Cardiac fibroblast (primary cell): ENCODE measurements at regions not wholly inside any gene's neighbourhood (a gene's known extent, or its start where the extent isn't known, plus 50 kb on each side); places are given as distances from the start of the nearest gene placed in this dataset.
A peak's percentile ranks its signal among the peaks of the same experiment; 100 is the strongest.

Source experiments
- DNase-seq, 2 donors: peaks; one replicate each; pipeline versions ENCODE4 v3.0.0 to v3.0.0-alpha.2; 2010; ENCODE audit warnings: low read depth in 2 of 2
- H3K4me3 ChIP-seq, 2 donors: replicated peaks in 1 of 2; 1 replicate in 1 of 2; 2 replicates in 1 of 2; pipeline ENCODE4 v1.5.1; 2011; ENCODE audit warnings: low read depth in 2 of 2, low read length in 2 of 2, mild to moderate bottlenecking in 2 of 2, moderate library complexity in 1 of 2
- TF ChIP-seq, protein P1 (sequence below): IDR thresholded peaks from one replicate; pipeline ENCODE4 v1.5.1; 2011; ENCODE audit warnings: low read depth, mild to moderate bottlenecking, low read length, inconsistent platforms

DNA sequence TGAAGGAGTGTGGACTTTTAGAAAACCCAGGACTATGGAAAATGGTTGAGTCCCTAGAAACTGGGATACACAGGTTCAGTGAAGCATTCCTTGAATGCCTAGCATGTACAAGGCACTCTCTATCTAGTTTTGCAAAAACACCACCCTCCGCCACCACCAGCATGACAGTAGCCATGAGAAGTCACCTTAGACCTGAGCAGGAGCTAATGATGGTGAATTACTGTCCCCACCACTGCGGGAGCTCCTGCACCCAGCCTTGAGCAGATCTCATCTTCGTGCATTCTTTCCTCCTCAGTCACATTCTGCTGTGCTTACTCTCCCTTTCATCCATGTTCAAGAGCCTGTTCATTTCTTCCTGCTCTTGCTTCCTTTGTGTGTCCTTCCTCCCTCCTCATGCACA lies 86.2 kb upstream of the ZNF516 start:
- TF ChIP-seq, protein P1, sequence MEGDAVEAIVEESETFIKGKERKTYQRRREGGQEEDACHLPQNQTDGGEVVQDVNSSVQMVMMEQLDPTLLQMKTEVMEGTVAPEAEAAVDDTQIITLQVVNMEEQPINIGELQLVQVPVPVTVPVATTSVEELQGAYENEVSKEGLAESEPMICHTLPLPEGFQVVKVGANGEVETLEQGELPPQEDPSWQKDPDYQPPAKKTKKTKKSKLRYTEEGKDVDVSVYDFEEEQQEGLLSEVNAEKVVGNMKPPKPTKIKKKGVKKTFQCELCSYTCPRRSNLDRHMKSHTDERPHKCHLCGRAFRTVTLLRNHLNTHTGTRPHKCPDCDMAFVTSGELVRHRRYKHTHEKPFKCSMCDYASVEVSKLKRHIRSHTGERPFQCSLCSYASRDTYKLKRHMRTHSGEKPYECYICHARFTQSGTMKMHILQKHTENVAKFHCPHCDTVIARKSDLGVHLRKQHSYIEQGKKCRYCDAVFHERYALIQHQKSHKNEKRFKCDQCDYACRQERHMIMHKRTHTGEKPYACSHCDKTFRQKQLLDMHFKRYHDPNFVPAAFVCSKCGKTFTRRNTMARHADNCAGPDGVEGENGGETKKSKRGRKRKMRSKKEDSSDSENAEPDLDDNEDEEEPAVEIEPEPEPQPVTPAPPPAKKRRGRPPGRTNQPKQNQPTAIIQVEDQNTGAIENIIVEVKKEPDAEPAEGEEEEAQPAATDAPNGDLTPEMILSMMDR, result no peak
- H3K4me3 ChIP-seq, result no peak overlapping the region

DNA sequence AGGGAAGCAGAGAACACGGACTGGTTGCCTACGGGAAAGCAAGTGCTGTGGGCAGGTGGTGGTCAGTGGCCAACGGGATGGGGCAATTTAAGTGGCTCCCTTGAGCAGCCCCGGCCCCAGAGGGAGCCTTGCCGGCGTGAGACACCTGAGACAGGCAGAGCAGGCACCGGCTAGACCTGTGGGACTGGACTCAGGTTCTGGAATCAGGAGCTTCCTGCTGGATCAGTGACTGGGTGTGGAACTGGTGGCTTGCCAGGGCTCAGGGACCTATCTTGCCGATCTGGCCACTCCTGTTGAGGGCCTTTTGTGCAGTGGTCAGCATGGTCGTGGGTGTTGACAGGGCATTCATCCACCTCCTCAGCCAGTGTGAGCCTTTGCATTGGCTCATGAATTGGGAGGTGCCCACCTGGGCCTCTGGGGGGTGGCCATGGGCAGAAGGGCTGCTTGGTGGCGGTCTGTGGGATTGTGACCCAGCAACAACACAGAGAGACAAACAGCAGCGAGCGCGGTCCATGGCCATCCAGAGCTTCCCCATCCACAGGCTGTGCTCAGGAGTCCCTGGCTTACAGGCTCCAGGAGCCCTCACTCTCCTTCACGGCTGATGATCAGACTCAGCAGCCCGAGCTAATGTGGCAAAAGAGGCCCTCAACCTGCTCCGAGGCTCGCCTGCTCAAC lies 85.4 kb upstream of the ZNF516 start:
- H3K4me3 ChIP-seq, result no peak overlapping the region
- TF ChIP-seq, protein P1, result no peak
- no peak for DNase-seq

More for the DNA sequence above, 86.2 kb upstream of the ZNF516 start:
- DNase-seq, result no peak

DNA sequence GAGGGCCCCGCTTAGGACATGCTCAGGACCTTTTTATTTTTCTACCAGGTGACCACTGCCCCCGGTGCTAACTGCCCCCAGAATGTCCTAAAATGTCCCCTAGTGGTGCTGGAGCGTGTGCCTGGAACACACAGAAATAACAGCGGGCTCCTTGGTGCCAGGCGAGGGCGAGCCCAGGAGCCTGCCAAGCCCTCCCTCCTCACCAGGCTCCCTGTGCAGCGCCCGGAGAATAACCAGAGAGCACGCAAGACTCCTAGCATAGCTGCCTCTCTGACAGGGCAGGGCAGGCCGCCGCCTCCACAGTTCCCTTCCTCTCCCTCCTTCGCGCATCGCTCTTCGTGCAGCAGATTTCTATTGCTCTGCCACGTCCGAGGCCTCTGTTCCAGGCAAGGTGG lies 84.3 kb upstream of the ZNF516 start:
- no peak overlapping the region for H3K4me3 ChIP-seq
- DNase-seq, result no peak
- TF ChIP-seq, protein P1, result no peak

DNA sequence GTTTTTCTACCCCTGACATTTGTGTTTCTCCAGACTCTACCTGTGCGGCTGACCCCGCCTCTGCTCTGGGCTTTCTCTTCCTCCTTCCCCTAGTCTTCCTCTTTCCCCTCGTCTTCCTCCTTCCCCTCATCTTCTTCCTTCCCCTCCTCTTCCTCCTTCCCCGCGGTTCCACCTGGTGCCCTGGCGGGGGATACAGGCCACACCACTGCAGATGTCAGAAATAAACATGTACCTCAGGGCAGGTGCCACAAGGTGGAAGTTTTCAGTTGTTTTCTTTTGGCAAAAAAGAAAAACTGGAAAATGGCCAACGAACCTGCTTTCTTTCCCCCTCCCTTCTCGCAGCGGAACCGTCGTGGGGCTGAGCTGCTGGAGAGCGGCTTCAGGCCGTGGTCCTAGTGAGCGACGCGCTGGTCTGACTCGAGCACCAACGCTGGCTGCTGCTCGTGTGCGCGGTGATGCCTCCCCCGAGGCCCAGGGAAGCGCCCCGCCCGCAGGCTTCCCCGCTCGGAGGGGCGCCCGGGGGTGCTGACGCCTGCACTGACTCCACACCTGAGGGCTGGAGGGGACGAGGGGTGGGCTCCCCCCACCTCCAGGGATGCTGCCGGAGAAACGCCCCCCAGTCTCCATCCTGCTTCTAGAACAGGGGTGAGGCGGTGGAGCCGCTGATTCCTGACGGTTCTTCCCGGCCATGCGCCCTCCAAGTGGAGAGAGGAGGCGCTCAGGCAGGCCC lies 83.7 kb upstream of the ZNF516 start:
- H3K4me3 ChIP-seq, result no peak overlapping the region
- TF ChIP-seq, protein P1, result no peak

DNA sequence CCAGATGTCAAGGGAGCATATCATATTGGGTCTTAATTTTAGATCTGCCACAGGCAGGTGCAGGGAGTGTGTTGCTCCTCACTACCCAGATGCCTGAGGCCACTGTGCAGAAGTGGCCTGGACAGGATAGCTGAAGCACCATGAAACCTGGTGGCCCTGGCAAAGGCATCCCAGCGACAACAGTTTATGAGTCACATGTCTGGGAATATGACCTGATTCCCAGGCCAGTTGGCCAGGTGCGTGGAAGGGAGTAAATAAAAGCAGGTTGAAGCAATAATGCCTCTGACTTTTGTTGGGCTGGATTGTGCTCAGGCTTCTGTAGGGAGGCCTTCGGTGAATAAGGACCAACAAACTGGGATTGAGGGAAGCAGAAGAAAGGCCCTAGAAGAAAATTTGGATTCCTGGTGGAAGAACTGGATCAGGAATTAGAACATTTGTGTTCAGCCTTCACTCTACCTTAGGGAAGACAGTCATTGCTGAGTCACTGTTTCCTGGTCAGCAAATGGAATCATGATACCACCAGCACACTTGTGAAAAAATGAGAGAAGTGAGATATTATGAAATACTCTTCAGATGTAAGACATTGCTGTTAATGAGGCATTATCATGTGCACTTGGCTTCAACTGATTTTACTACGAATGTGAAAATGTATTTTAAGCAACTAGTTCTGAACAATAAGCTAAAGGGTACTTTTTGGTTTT lies 78.4 kb upstream of the ZNF516 start:
- TF ChIP-seq, protein P1, result no peak
- no peak overlapping the region for H3K4me3 ChIP-seq
- DNase-seq, result peak; percentile 65 to 74

More for the DNA sequence above, 83.7 kb upstream of the ZNF516 start:
- no peak for DNase-seq

DNA sequence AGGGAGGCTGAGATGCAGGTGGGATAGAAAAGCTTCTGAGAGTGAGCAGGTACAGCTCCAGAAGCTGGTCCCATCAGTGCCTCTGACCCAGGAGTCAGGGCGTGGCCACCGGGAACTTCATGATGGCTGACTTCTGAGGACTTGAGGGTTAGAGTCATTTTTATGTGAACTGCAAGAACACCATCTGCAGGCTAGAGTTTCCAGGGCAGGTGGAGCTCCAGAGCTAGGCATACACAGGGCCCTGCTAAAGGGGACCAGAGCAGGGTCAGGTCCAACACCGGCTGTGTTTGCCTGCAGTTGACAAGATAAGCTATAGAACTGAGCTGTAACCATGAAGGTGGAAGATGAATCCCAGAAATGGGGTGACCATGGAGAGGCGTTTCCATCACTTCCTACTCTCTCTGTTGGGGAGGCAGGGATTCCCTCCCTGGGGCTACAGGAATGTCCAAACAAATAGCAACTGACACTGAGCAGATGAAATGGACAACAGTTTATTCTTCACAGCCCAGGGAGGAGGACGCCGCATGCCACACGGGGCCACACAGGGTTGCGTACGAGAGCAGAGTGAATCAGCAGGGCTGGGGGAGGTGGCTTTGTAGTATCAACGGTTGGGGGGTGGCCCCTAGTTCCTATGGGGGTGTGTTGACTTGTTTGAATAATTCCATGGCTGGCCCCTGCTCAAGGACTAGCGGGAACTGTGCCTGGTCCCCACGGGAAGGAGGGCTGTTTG lies 77.6 kb upstream of the ZNF516 start:
- TF ChIP-seq, protein P1, result no peak
- H3K4me3 ChIP-seq, result no peak overlapping the region
- no peak for DNase-seq
